ENCODE measurements at regions not wholly inside any gene's neighbourhood (a gene's known extent, or its start where the extent isn't known, plus 50 kb on each side); places are given as distances from the start of the nearest gene placed in this dataset.
"Not testable (repeated sequence)": the region's sequence is repeated elsewhere in the genome, so short reads cannot be mapped to it uniquely, and the experiment has no call there.

DNA sequence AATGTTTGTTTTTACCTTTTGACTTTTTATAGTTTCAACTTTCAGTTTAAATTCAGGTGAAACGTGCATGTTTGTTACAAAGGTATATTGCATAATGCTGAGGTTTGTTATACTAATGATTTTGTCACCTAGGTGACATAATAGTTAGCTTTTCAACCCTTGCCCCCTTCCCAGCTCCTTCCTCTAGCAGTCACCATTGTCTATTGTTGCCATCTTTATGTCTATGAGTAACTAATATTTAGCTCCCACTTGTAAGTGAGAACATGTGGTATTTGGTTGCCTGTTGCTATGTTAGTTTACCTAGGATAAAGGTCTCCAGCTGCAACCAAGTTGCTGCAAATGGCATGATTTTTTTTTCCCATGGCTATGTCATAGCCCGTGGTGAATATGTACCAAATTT is 322.3 kb upstream of the SETBP1 start:
- no peaks in the 10 kb centered on the region for H4K20me1 ChIP-seq (ENCODE audit: insufficient read depth)
- no peaks in the 10 kb centered on the region for H3K36me3 ChIP-seq (ENCODE audit: insufficient read depth)
- no peak overlapping the region for H3K4me2 ChIP-seq
- H3K27me3 ChIP-seq (ENCODE audit: insufficient read depth, low read depth) = no peaks in the 10 kb centered on the region
- no peak overlapping the region for H3K9ac ChIP-seq
- no peak overlapping the region for H3K27ac ChIP-seq
- no peaks in the 10 kb centered on the region for H3K79me2 ChIP-seq (ENCODE audit: insufficient read depth, low read depth)
- TF ChIP-seq, protein P1, sequence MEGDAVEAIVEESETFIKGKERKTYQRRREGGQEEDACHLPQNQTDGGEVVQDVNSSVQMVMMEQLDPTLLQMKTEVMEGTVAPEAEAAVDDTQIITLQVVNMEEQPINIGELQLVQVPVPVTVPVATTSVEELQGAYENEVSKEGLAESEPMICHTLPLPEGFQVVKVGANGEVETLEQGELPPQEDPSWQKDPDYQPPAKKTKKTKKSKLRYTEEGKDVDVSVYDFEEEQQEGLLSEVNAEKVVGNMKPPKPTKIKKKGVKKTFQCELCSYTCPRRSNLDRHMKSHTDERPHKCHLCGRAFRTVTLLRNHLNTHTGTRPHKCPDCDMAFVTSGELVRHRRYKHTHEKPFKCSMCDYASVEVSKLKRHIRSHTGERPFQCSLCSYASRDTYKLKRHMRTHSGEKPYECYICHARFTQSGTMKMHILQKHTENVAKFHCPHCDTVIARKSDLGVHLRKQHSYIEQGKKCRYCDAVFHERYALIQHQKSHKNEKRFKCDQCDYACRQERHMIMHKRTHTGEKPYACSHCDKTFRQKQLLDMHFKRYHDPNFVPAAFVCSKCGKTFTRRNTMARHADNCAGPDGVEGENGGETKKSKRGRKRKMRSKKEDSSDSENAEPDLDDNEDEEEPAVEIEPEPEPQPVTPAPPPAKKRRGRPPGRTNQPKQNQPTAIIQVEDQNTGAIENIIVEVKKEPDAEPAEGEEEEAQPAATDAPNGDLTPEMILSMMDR (conservative IDR thresholded peaks at IDR 0.05; ENCODE audit: low read depth, low read length) = no peak
- H3K4me3 ChIP-seq (IDR thresholded peaks at IDR 0.05; ENCODE audit: insufficient read depth, low read depth, low read length) = no peak overlapping the region
- no peak overlapping the region for H2AFZ ChIP-seq (ENCODE audit: low read depth)
- H3K4me1 ChIP-seq (ENCODE audit: low read depth, poor library complexity, severe bottlenecking) = no peaks in the 10 kb centered on the region

DNA sequence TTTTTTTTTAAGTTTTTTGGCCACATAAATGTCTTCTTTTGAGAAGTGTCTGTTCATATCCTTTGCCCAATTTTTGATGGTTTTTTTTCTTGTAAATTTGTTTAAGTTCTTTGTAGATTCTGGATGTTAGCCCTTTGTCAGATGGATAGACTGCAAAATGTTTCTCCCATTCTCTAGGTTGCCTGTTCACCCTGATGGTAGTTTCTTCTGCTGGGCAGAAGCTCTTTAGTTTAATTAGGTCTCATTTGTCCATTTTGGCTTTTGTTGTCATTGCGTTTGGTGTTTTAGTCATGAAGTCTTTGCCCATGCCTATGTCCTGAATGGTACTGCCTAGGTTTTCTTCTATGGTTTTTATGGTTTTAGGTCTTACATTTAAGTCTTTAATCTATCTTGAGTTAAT is 320.9 kb upstream of the SETBP1 start:
- not testable (repeated sequence) for H3K27ac ChIP-seq; H3K4me3 ChIP-seq (IDR thresholded peaks at IDR 0.05; ENCODE audit: insufficient read depth, low read depth, low read length); H3K9ac ChIP-seq

DNA sequence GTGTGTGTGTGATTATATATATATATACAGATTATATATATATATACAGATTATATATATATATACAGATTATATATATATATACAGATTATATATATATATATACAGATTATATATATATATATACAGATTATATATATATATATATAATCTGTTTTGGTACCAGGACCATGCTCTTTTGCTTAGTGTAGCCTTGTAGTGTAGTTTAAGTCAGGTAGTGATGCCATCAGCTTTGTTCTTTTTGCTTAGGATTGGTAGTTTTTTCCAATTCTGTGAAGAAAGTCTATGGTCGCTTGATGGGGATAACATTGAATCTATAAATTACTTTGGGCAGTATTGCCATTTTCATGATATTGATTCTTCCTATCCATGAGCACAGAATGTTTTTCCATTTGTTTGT is 318.5 kb upstream of the SETBP1 start:
- not testable (repeated sequence) for H3K4me3 ChIP-seq (IDR thresholded peaks at IDR 0.05; ENCODE audit: insufficient read depth, low read depth, low read length); H2AFZ ChIP-seq (ENCODE audit: low read depth); H3K4me1 ChIP-seq (ENCODE audit: low read depth, poor library complexity, severe bottlenecking); H3K79me2 ChIP-seq (ENCODE audit: insufficient read depth, low read depth); H3K36me3 ChIP-seq (ENCODE audit: insufficient read depth); H4K20me1 ChIP-seq (ENCODE audit: insufficient read depth); H3K9ac ChIP-seq; H3K27me3 ChIP-seq (ENCODE audit: insufficient read depth, low read depth); H3K4me2 ChIP-seq; H3K27ac ChIP-seq

More for the DNA sequence above, 320.9 kb upstream of the SETBP1 start:
- H3K4me2 ChIP-seq; H4K20me1 ChIP-seq (ENCODE audit: insufficient read depth); H3K4me1 ChIP-seq (ENCODE audit: low read depth, poor library complexity, severe bottlenecking); H3K36me3 ChIP-seq (ENCODE audit: insufficient read depth); H3K27me3 ChIP-seq (ENCODE audit: insufficient read depth, low read depth); H3K79me2 ChIP-seq (ENCODE audit: insufficient read depth, low read depth); H2AFZ ChIP-seq (ENCODE audit: low read depth): not testable (repeated sequence)

DNA sequence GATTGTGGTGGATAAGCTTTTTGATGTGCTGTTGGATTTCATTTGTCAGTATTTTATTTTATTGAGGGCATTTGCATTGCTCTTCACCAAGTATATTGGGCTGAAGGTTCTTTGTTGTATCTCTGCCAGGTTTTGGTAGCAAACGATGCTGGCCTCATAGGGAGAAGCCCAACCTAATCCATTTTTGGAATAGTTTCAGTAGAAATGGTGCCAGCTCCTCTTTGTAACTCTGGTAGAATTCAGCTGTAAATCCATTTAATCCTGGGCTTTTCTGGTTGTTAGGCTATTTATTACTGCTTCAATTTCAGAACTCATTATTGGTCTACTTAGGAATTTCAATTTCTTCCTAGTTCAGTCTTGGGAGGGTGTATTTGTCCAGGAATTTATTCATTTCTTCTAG is 309.8 kb upstream of the SETBP1 start:
- Histone ChIP-seq H3K4me2 (no peak overlapping the region), H3K4me3 (IDR thresholded peaks at IDR 0.05; ENCODE audit: insufficient read depth, low read depth, low read length) (no peak overlapping the region), H3K27me3 (ENCODE audit: insufficient read depth, low read depth) (no peaks in the 10 kb centered on the region), H3K27ac (no peak overlapping the region), H3K9ac (no peak overlapping the region), H4K20me1 (ENCODE audit: insufficient read depth) (no peaks in the 10 kb centered on the region), H2AFZ (ENCODE audit: low read depth) (no peak overlapping the region), H3K36me3 (ENCODE audit: insufficient read depth) (no peaks in the 10 kb centered on the region), H3K79me2 (ENCODE audit: insufficient read depth, low read depth) (no peaks in the 10 kb centered on the region), H3K4me1 (ENCODE audit: low read depth, poor library complexity, severe bottlenecking) (no peaks in the 10 kb centered on the region)
- TF ChIP-seq, protein P1 (conservative IDR thresholded peaks at IDR 0.05; ENCODE audit: low read depth, low read length) = no peak

GRCh38 chr18:44374966-44375365 is 305.7 kb upstream of the SETBP1 start:
- no peaks in the 10 kb centered on the region for H3K27me3 ChIP-seq (ENCODE audit: insufficient read depth, low read depth)
- H3K9ac ChIP-seq = no peak overlapping the region
- no peaks in the 10 kb centered on the region for H3K4me1 ChIP-seq (ENCODE audit: low read depth, poor library complexity, severe bottlenecking)
- no peaks in the 10 kb centered on the region for H3K79me2 ChIP-seq (ENCODE audit: insufficient read depth, low read depth)
- TF ChIP-seq, protein P1 (conservative IDR thresholded peaks at IDR 0.05; ENCODE audit: low read depth, low read length) = no peak
- no peaks in the 10 kb centered on the region for H4K20me1 ChIP-seq (ENCODE audit: insufficient read depth)
- H3K36me3 ChIP-seq (ENCODE audit: insufficient read depth) = no peaks in the 10 kb centered on the region
- H3K4me2 ChIP-seq = no peak overlapping the region
- H3K4me3 ChIP-seq (IDR thresholded peaks at IDR 0.05; ENCODE audit: insufficient read depth, low read depth, low read length) = no peak overlapping the region
- no peak overlapping the region for H2AFZ ChIP-seq (ENCODE audit: low read depth)
- H3K27ac ChIP-seq = no peak overlapping the region

Measured in KMS-11 (cell line).